Activated B cell treated with CpG ODN at 0.5 μM for 24 hours (primary cell): ENCODE measurements at regions not wholly inside any gene's neighbourhood (a gene's known extent, or its start where the extent isn't known, plus 50 kb on each side); places are given as distances from the start of the nearest gene placed in this dataset.
"Not testable (repeated sequence)": the region's sequence is repeated elsewhere in the genome, so short reads cannot be mapped to it uniquely, and the experiment has no call there.

ENCODE experiments used
- ATAC-seq: fragments of 200-7000 bp; cut with Tn5 transposase; one replicate; pipeline ENCODE4 v1.10.0; 2021; ENCODE audit warnings: low read depth, mild to moderate bottlenecking, moderate library complexity
- CTCF ChIA-PET: fragments of 350-600 bp; sonication (Branson Sonifier 250); formaldehyde crosslinking; loops from one replicate; lab custom pipeline; 2021; ENCODE audit warnings: antibody characterized with exemption; lab: Charles Lee
- POLR2A ChIA-PET: fragments of 350-600 bp; sonication (Branson Sonifier 250); formaldehyde crosslinking; loops from one replicate; lab custom pipeline; 2021; ENCODE audit warnings: antibody characterized with exemption; lab: Charles Lee
- DNase-seq: peaks from one replicate; pipeline ENCODE4 v3.0.0; 2022
- H3K27ac Mint-ChIP-seq: one replicate; pipeline ENCODE4 v1.8.0; 2020; ENCODE audit warnings: mixed read lengths
- H3K27me3 Mint-ChIP-seq: one replicate; pipeline ENCODE4 v1.8.0; 2021; ENCODE audit warnings: mixed read lengths
- H3K36me3 Mint-ChIP-seq: one replicate; pipeline ENCODE4 v1.8.0; 2021; ENCODE audit warnings: low read depth, mixed read lengths
- H3K4me1 Mint-ChIP-seq: one replicate; pipeline ENCODE4 v1.8.0; 2021; ENCODE audit warnings: mixed read lengths
- H3K4me3 Mint-ChIP-seq: one replicate; pipeline ENCODE4 v1.8.0; 2020; ENCODE audit warnings: mild to moderate bottlenecking, mixed read lengths
- H3K9me3 Mint-ChIP-seq: one replicate; pipeline ENCODE4 v1.8.0; 2020; ENCODE audit warnings: mixed read lengths
- intact Hi-C: fragments of 100-400 bp; cut with micrococcal nuclease; formaldehyde crosslinking; loops from one replicate; pipeline ENCODE4 v1.15.1; 2024
- TF ChIP-seq, protein P1 (sequence below): fragments of 200-600 bp; IDR thresholded peaks from one replicate; pipeline ENCODE4 v1.8.0; 2022; ENCODE audit warnings: antibody characterized with exemption, mild to moderate bottlenecking

DNA sequence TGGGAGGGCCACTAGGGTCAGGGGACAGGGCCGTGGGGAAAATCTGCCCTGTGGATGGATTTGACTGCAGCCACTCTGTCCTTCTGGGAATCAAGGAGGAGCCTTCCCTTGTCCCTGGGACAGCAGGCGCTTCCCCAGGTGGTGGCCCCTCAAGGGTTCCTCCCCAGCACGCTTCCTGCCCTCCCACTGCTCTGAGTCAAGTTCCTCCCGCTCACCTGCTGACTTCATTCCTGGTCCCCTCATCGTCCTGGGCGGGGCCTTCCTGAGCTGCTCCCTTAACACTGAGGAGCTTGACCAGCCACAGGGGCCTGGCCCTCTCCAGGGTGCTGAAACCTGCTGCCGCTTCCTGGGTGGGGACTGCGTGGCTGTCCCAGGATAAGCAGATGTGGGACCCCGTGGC, 64.4 kb upstream of the SFSWAP start:
- H3K27me3 Mint-ChIP-seq, H3K4me3 Mint-ChIP-seq, POLR2A ChIA-PET, ATAC-seq, DNase-seq, CTCF ChIA-PET, H3K36me3 Mint-ChIP-seq, intact Hi-C loops, H3K4me1 Mint-ChIP-seq, H3K27ac Mint-ChIP-seq, H3K9me3 Mint-ChIP-seq: not testable (repeated sequence)

DNA sequence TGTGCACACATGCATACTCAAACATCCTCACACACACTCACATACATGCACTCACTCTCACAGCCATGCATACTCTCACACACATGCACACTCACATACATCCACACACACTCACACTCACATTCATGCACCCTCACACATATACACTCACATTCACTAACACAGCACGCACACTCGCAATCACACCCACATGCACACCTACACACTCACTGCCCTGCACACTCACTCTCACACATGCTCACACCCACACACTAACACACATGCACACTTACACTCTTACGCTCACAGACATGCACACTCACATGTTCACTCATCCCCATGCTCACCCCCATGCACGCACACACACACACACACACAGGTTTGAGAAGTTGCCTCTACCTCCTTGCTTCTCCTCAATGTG, 63.2 kb upstream of the SFSWAP start:
- no peak overlapping the region for H3K27ac Mint-ChIP-seq
- intact Hi-C loops: no loop called here

DNA sequence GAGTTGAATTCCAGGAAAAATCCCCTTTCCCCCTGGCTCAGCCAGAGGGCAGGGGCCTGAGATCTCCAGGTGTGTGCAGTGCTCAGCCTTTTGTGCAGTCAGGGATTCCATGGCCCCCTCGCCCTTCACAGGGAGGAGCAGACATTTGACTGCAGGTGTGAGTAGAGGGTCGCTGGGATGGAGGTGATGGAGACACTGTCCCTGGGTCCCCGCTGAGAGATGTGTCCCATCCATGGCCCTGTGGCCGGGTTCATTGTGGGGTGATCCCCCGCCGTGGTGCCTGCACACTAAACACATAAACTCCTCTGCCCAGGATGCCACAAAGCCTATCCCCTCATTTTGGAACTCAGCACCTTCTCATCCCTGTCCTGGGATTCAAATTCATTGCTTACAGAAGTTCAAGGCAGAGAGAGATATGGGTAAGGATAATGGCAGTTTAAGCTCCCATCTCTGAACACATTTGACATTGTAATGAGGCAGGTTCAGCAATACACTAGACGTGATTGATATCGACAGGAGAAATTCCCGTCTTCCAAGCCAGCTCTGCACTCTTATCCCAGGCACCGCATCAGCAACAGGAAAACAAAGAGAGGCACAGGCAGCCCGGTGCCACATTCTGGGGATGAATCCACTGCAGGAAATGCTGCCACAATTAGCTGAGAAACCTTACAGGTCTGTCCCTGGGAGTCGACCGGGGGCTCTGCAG, 55.3 kb upstream of the SFSWAP start:
- POLR2A ChIA-PET, H3K27me3 Mint-ChIP-seq, CTCF ChIA-PET, H3K9me3 Mint-ChIP-seq, H3K36me3 Mint-ChIP-seq, H3K27ac Mint-ChIP-seq, DNase-seq, H3K4me3 Mint-ChIP-seq, intact Hi-C loops, ATAC-seq, H3K4me1 Mint-ChIP-seq: not testable (repeated sequence)

More for the DNA sequence above, 63.2 kb upstream of the SFSWAP start:
- ATAC-seq (no peak), DNase-seq (no peak)
- Mint-ChIP-seq H3K9me3 (no peaks in the 10 kb centered on the region), H3K27me3 (peaks cover 5% of the 10 kb centered on the region), H3K4me3 (no peak overlapping the region), H3K4me1 (no peaks in the 10 kb centered on the region), H3K36me3 (no peaks in the 10 kb centered on the region)
- ChIA-PET POLR2A (no interaction called here), CTCF (no interaction called here)
- TF ChIP-seq, protein P1, sequence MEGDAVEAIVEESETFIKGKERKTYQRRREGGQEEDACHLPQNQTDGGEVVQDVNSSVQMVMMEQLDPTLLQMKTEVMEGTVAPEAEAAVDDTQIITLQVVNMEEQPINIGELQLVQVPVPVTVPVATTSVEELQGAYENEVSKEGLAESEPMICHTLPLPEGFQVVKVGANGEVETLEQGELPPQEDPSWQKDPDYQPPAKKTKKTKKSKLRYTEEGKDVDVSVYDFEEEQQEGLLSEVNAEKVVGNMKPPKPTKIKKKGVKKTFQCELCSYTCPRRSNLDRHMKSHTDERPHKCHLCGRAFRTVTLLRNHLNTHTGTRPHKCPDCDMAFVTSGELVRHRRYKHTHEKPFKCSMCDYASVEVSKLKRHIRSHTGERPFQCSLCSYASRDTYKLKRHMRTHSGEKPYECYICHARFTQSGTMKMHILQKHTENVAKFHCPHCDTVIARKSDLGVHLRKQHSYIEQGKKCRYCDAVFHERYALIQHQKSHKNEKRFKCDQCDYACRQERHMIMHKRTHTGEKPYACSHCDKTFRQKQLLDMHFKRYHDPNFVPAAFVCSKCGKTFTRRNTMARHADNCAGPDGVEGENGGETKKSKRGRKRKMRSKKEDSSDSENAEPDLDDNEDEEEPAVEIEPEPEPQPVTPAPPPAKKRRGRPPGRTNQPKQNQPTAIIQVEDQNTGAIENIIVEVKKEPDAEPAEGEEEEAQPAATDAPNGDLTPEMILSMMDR: no peak

DNA sequence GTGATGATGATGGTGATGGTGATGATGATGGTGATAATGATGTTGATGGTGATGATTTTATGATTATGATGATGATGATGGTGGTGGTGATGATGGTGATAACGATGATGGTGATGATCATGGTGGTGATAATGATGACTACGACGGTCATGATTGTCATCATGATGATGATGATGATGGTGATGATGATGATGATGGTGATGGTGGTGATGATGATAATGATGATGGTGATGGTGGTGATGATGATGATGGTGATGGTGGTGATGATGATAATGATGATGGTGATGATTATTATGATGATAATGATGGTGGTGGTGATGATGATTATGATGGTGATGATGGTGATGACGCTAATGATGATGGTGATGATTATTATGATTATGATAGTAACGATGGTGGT, 54.1 kb upstream of the SFSWAP start:
- POLR2A ChIA-PET, H3K27ac Mint-ChIP-seq, H3K27me3 Mint-ChIP-seq, H3K4me1 Mint-ChIP-seq, DNase-seq, ATAC-seq, H3K36me3 Mint-ChIP-seq, CTCF ChIA-PET, intact Hi-C loops, H3K9me3 Mint-ChIP-seq, H3K4me3 Mint-ChIP-seq: not testable (repeated sequence)

DNA sequence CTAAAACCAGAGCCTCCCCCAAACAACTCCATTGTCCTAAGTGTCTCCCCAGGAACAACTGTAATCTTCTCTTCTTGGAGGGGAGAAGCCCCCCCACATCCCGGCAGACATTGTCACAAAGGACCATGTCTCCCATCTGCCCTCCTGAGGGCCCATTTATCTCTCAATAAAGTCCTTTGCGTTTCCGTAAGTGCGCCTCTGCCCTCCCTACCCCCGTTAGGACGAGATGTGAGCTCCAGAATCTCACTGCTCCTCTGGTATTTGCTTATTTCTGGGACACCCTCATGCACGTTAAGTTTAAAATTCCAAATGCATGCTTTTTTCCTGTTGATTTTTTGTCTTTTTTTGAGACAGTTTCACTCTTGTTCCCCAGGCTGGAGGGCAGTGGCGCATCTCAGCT, 52.3 kb upstream of the SFSWAP start:
- H3K36me3 Mint-ChIP-seq, H3K27ac Mint-ChIP-seq, DNase-seq, H3K9me3 Mint-ChIP-seq, H3K27me3 Mint-ChIP-seq, intact Hi-C loops, ATAC-seq, CTCF ChIA-PET, POLR2A ChIA-PET, H3K4me1 Mint-ChIP-seq, H3K4me3 Mint-ChIP-seq: not testable (repeated sequence)

DNA sequence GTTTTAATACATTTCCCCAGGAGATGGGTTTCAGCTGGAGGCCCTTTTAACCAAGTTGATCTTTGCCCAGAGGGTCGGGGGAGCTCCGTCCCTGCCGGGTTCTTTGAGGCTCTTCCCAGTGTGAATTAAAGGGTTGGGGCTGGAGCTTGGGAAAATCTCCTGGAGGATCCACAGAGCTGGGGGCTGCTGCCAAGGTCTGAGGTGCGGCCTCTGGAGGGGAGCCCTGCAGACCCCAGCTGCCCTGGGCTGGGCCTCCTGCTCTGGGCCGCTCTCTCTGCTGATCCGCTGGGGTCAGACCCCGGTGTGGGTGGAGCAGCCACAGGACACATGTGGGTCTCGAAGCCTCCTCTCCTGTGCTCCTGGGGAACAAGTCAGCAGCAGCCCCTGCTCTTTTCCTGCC, 51.4 kb upstream of the SFSWAP start:
- CTCF ChIA-PET, H3K9me3 Mint-ChIP-seq, H3K36me3 Mint-ChIP-seq, H3K4me1 Mint-ChIP-seq, H3K27me3 Mint-ChIP-seq, DNase-seq, H3K27ac Mint-ChIP-seq, H3K4me3 Mint-ChIP-seq, ATAC-seq, POLR2A ChIA-PET, intact Hi-C loops: not testable (repeated sequence)

DNA sequence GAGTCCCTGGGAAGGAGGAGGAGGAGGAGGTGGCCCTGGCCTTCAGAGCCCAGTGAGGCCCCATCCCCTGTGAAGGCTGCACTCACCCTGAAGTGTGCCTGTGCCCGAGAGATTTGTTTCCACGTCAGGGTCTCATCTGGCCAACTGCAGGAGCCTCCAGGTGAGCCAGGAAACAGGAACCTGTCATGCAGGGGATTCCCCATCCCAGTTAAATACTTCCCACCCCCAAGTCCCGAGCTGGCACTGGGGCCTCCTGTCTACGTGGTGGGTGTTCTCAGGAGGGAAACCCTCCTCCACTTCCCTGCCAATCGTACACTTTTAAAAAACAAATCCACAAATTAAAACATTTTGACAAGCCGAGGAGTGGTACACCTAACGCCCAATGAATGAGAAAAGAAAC, 50.9 kb upstream of the SFSWAP start:
- H3K4me3 Mint-ChIP-seq, H3K9me3 Mint-ChIP-seq, H3K27me3 Mint-ChIP-seq, intact Hi-C loops, H3K4me1 Mint-ChIP-seq, ATAC-seq, H3K27ac Mint-ChIP-seq, DNase-seq, CTCF ChIA-PET, H3K36me3 Mint-ChIP-seq, POLR2A ChIA-PET: not testable (repeated sequence)

DNA sequence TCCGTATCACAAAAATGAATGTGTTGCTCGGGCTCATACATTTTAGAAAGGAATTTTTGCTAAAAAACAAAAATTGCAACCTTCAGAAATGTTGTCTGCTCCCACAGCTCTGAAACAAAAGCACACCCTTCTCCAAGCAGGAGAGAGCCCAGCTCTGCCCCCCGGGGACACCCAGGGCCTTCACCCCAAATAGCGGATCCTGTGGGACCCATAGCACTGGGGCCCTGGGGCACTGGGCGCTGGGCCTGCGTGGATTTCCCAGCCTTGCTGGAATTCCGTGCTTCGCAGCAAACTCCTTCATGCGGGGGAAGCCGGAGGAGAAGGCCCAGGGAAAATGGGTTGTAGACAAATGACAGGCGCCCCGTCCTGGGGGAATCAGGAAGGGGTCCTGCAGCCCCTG, 50.5 kb upstream of the SFSWAP start:
- H3K9me3 Mint-ChIP-seq, H3K27me3 Mint-ChIP-seq, DNase-seq, H3K4me1 Mint-ChIP-seq, POLR2A ChIA-PET, H3K4me3 Mint-ChIP-seq, H3K36me3 Mint-ChIP-seq, CTCF ChIA-PET, H3K27ac Mint-ChIP-seq, intact Hi-C loops, ATAC-seq: not testable (repeated sequence)
